ENCODE measurements at regions not wholly inside any gene's neighbourhood (a gene's known extent, or its start where the extent isn't known, plus 50 kb on each side); places are given as distances from the start of the nearest gene placed in this dataset.

GRCh38 chr6:23200946-23201345, 631.6 kb downstream of the HDGFL1 start:
- H3K9me3 ChIP-seq: peaks cover 0 to 15% (median 0%) of the 10 kb centered on the region in 8 donors

GRCh38 chr6:23202207-23202606, 632.8 kb downstream of the HDGFL1 start:
- Histone ChIP-seq H3K4me1 (no peaks in the 10 kb centered on the region), H3K27ac (no peak overlapping the region), H3K36me3 (no peaks in the 10 kb centered on the region), H3K4me3 (no peak overlapping the region), H3K27me3 (replicated peaks in 1 of 7) (no peaks in the 10 kb centered on the region), H3K9me3 (peaks cover 0 to 26% (median 6%) of the 10 kb centered on the region in 8 donors)
- intact Hi-C loops (cut with DNase I; ENCODE audit: low total_unique reads): no loop called here
- TF ChIP-seq POLR2AphosphoS5 (IDR thresholded peaks at IDR 0.05): no peak
- no peak for TF ChIP-seq POLR2A (IDR thresholded peaks at IDR 0.05)
- no peak for TF ChIP-seq CTCF (IDR thresholded peaks at IDR 0.05 in 8 of 11, conservative IDR thresholded peaks at IDR 0.05 in 3 of 11)
- no peak for DNase-seq
- WGBS, 5 donors: 56 to 89% (median 81%) methylated on average over 5 of the region's 5 CpGs

More at GRCh38 chr6:23200946-23201345, 631.6 kb downstream of the HDGFL1 start:
- Histone ChIP-seq H3K27ac (no peak overlapping the region), H3K27me3 (replicated peaks in 1 of 7) (no peaks in the 10 kb centered on the region), H3K4me3 (no peak overlapping the region), H3K4me1 (no peaks in the 10 kb centered on the region), H3K36me3 (no peaks in the 10 kb centered on the region)
- TF ChIP-seq POLR2AphosphoS5 (IDR thresholded peaks at IDR 0.05) (no peak), CTCF (IDR thresholded peaks at IDR 0.05 in 8 of 11, conservative IDR thresholded peaks at IDR 0.05 in 3 of 11) (no peak), POLR2A (IDR thresholded peaks at IDR 0.05) (no peak)
- intact Hi-C loops (cut with DNase I; ENCODE audit: low total_unique reads): no loop called here
- WGBS, 5 donors: 62 to 68% (median 66%) methylated on average over 3 of the region's 3 CpGs
- DNase-seq: no peak

GRCh38 chr6:23212398-23212797, 643.0 kb downstream of the HDGFL1 start:
- Histone ChIP-seq H3K36me3 (no peaks in the 10 kb centered on the region), H3K9me3 (peaks cover 0 to 44% (median 21%) of the 10 kb centered on the region in 8 donors), H3K27me3 (replicated peaks in 1 of 7) (no peaks in the 10 kb centered on the region), H3K27ac (no peak overlapping the region), H3K4me1 (no peaks in the 10 kb centered on the region), H3K4me3 (no peak overlapping the region)
- no peak for TF ChIP-seq CTCF (IDR thresholded peaks at IDR 0.05 in 8 of 11, conservative IDR thresholded peaks at IDR 0.05 in 3 of 11)
- TF ChIP-seq POLR2AphosphoS5 (IDR thresholded peaks at IDR 0.05): no peak
- no peak for TF ChIP-seq POLR2A (IDR thresholded peaks at IDR 0.05)
- intact Hi-C loops (cut with DNase I; ENCODE audit: low total_unique reads): no loop called here
- WGBS, 5 donors: 40 to 48% (median 43%) methylated on average over 2 of the region's 2 CpGs
- DNase-seq: no peak

- H3K27ac ChIP-seq: no peak overlapping the region
- intact Hi-C loops (cut with DNase I; ENCODE audit: low total_unique reads): no loop called here
- no peaks in the 10 kb centered on the region for H3K27me3 ChIP-seq (replicated peaks in 1 of 7)
- H3K9me3 ChIP-seq: peaks cover 0 to 36% (median 13%) of the 10 kb centered on the region in 8 donors
- no peaks in the 10 kb centered on the region for H3K36me3 ChIP-seq
- H3K4me3 ChIP-seq: no peak overlapping the region
- no peak for TF ChIP-seq CTCF (IDR thresholded peaks at IDR 0.05 in 8 of 11, conservative IDR thresholded peaks at IDR 0.05 in 3 of 11)
- TF ChIP-seq POLR2A (IDR thresholded peaks at IDR 0.05): no peak
- no peak for TF ChIP-seq POLR2AphosphoS5 (IDR thresholded peaks at IDR 0.05)
- DNase-seq: no peak
- WGBS, 5 donors: 74 to 90% (median 81%) methylated on average over 1 of the region's 1 CpG
- H3K4me1 ChIP-seq: no peaks in the 10 kb centered on the region
These were observed 643.8 kb downstream of the HDGFL1 start for GRCh38 chr6:23213193-23213592.
